HG03442 (cell line): ENCODE measurements at regions not wholly inside any gene's neighbourhood (a gene's known extent, or its start where the extent isn't known, plus 50 kb on each side); places are given as distances from the start of the nearest gene placed in this dataset.
"Not testable (repeated sequence)": the region's sequence is repeated elsewhere in the genome, so short reads cannot be mapped to it uniquely, and the experiment has no call there.

Source experiments
- ATAC-seq: cut with Tn5 transposase; IDR thresholded peaks from one replicate; pipeline ENCODE4 v1.9.1; 2021; ENCODE audit warnings: mild to moderate bottlenecking, moderate library complexity; ENCODE audit not compliant: unreplicated experiment

- ATAC-seq: no peak
These were observed 233.4 kb upstream of the SYT10 start for GRCh38 chr12:33672836-33673577.

- ATAC-seq: no peak
These were observed 237.2 kb upstream of the SYT10 start for GRCh38 chr12:33676866-33677265.

GRCh38 chr12:33678221-33678964 is 238.8 kb upstream of the SYT10 start:
- ATAC-seq: no peak

DNA sequence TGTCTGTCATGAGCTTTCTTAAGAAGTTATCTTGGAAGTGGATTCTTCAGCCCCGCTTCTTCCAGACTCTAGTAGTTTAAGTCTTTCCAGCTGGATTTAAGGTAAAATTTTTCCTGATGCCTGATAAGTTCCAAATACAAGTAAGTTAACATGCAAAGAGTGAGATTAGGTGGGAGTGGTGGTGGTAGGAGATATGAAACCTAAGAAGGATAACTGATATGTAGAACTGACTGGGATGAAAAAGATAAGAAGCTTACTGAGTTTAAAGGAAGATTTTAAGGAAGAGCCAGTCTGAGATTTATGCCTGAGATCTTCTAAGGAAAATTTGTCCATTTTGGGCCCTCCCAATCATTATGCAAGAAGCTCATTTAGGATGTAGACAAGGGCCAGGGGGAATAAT is 250.9 kb upstream of the SYT10 start:
- no peak for ATAC-seq

DNA sequence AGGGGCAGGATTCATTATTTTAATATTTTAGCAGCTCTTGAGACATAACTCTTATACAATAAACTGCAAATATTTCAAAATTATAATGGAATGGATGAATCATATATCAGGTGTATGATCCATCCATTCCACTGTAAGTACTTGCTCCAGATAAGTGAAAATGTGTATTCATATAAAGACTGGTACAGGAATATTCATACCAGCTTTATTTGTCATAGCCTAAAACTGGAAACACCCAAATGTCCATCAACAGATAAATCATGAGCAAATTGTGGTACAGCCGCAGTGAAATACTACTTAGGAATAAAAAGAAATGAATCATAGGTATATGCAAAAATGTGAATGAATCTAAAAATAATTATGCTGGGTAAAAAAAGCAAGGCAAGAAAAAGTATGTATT is 263.6 kb upstream of the SYT10 start:
- ATAC-seq: no peak

DNA sequence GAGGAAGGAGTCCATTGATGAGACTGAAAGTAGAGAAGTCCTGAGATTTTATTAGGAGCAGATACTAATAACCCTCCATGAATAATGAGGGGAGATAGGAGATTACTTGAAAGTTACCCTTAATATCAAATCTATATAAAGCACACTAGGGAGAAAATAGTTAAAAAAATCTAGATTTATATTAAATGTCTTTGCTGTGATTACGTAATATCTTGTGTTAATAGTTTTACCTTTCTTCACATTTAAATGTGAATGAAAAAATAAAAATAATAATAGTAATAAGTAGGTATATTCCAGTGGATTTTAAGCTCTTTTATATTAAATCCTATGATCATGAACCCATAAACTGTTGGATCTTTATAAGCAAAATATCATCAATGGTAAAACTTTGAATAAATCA is 267.3 kb upstream of the SYT10 start:
- ATAC-seq: no peak

DNA sequence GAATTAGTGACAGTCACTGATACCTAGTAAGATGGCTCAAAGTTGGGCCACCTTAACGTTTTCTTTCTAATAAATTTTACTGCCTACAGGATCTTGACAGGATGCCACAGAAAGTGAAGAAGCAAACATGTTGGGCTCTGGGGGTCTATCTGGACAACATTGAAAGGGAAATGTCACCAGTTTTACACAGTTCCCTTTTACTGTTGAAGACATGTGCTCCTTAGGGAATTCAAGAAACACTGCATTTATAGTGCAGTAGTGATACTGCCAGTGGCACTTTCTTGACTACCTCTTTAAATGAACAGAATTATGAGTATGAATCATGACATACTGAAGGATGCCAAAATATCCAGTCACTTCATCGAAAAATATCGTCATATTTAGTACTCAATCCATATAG is 269.3 kb upstream of the SYT10 start:
- ATAC-seq: no peak

DNA sequence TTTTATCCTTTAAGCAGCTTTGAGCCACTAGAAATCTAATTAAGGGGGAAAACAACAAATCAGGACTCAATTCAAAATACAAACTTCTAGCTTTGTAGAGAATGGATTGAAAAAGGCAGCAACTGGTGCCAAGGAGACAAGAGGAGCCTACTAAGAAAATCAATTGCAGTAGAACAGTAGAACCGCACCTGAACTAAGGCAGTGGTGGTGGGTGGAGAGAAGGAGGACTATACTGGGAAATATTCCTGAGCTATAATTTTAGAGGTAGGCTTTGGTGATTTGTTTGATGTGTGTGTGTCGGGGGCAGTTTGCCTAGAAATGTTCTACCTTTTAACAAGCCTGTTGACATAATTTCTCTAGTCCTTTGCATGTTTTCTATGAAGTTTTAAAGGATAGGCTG is 270.9 kb upstream of the SYT10 start:
- no peak for ATAC-seq

GRCh38 chr12:33718631-33719030 is 279.0 kb upstream of the SYT10 start:
- ATAC-seq: no peak

- ATAC-seq: no peak
These were observed 281.9 kb upstream of the SYT10 start for GRCh38 chr12:33721561-33721960.

- no peak for ATAC-seq
These were observed 285.2 kb upstream of the SYT10 start for GRCh38 chr12:33724867-33725266.

DNA sequence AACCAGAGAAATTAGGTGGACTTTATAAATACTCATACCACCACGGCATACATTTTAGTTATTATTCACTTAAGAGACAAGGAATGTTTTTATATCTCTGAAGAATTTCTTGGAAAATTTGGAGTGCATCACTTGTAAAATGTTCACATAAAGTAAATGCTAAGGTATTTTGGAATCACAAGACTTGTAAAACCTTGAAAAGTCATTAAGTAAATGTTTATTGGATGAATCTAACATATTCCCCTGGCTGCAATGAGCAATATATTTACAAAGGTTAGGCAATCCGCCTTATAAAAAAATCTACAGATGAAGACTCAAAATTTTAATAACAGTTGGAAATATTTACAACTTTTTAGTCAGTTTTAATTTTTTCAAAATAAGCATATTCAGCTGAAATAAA is 287.4 kb upstream of the ALG10 start:
- no peak for ATAC-seq

- no peak for ATAC-seq
These were observed 269.4 kb upstream of the ALG10 start for GRCh38 chr12:33752854-33753253.

DNA sequence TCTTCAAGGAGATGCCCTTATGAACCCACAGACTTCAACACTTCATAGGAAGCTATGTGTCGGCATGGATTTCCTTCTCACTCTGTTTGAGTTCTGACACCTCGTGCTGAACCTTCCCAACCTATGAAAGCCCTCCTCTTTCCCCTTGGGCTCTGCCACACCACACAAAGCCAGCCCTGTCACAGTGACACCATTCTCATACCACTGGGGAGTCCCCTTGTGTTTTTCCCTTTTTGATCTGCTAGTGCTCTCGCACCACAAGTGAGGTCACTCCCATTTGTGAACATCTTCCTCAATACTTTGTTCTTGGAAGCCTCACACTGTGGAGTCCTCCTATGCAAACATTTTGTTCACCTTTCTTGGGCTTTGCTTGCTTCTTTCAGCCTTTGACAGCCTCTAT is 264.6 kb upstream of the ALG10 start:
- no peak for ATAC-seq

GRCh38 chr12:33759279-33759678 is 263.0 kb upstream of the ALG10 start:
- ATAC-seq: no peak

GRCh38 chr12:33763331-33763730 is 259.0 kb upstream of the ALG10 start:
- no peak for ATAC-seq

DNA sequence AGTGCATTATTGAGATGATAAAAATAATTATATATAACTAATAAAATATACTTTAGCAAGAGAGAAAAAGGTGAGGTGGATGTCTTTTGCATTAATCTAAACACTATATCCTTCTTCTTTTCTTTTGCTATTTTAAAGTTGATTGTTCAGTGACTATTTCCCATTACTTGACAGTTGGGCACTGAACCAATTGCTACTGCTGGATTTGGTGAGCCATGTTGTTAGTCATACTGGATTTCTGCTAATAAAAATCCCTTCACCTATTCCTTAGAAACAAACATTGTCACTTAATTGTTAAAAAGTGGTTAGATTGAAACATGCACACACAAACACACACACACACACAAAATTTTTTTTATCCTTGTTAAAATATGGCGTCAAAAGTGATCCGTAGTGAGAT is 251.6 kb upstream of the ALG10 start:
- ATAC-seq: no peak

DNA sequence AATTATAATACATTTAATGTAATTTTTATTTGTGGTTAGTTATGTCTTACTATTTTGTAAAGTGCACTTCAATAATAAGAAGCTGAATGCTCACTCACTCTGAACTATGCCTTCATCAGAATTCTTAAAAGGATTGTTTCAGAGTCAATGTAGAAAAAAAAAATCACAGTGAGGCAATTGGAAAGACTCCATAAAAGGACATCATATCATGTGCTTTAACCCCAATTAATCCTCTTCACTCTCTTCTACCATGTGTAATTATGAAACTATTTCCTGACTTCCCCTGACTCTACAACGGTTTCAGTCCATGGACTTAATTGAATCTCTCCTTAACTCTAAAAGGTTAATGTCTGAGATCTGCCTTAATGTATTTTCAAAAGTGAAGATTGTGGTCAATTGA is 250.4 kb upstream of the ALG10 start:
- ATAC-seq: no peak

DNA sequence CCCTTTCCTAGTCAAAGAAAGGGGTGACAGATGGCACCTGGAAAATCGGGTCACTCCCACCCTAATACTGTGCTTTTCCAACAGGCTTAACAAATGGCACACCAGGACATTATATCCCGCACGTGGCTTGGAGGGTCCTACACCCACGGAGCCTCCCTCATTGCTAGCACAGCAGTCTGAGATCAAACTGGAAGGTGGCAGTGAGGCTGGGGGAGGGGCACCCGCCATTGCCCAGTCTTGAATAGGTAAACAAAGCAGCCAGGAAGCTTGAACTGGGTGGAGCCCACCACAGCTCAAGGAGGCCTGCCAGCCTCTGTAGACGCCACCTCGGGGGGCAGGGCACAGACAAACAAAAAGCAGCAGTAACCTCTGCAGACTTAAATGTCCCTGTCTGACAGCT is 249.2 kb upstream of the ALG10 start:
- ATAC-seq: not testable (repeated sequence)

GRCh38 chr12:33786532-33786931 is 235.8 kb upstream of the ALG10 start:
- no peak for ATAC-seq

DNA sequence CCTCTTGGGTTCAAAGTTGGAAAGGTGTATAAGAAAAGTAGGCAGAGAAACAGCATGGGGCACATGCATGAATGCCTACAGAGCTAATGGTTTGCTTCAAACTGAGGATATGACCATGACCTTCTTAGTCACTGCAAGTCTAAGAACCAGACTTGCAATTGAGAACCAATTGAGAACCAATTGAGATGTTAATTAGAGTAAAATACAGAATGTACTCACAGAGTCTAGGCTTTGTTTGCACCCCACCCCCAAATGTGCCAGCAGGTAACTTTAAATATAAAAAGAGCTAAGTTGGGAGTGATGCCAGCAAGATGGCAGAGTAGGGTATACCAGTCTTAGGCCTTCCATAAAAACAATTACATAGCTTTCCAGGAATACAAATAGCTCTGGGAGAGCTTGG is 227.3 kb upstream of the ALG10 start:
- no peak for ATAC-seq

DNA sequence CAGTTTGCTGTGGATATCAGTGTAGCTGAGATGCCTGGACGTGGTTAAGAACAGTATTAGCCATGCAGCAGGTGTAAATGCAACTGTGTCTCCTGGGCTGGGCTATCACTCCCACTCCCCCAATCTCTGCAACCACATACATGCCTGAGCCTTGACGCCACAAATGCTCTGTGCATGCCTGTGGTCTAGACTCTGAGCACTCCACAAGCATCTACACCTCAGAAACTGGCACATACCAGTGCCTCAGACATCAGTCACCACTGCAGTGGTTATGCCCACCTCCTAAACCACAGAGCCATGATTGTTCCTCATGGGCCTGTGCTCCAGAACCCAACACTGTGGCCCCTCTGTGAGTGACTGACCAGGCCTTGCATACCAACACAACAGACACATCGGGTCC is 226.8 kb upstream of the ALG10 start:
- no peak for ATAC-seq

- no peak for ATAC-seq
These were observed 208.8 kb upstream of the ALG10 start for GRCh38 chr12:33813536-33813935.
